Astrocyte (in vitro differentiated cells and primary cell): ENCODE measurements at regions not wholly inside any gene's neighbourhood (a gene's known extent, or its start where the extent isn't known, plus 50 kb on each side); places are given as distances from the start of the nearest gene placed in this dataset.

ENCODE experiments used
- DNase-seq: peaks from one replicate; pipeline ENCODE4 v3.0.0-alpha.2; 2010; ENCODE audit warnings: low read depth
- FAIRE-seq: peaks from 2 replicates; lab custom pipeline; 2011; peaks lifted over from hg19 to GRCh38; lab: Jason Lieb, UNC
- H2AFZ ChIP-seq: 2 replicates; pipeline ENCODE4 v1.6.0; 2012; ENCODE audit warnings: low read depth, low read length, inconsistent platforms
- H3K27ac ChIP-seq: 2 replicates; pipeline ENCODE4 v1.5.1; 2011; ENCODE audit warnings: low read depth, low read length, inconsistent platforms
- H3K27me3 ChIP-seq: 2 replicates; pipeline ENCODE4 v1.6.0; 2011; ENCODE audit warnings: low read length, inconsistent platforms; ENCODE audit not compliant: insufficient read depth
- H3K36me3 ChIP-seq: 2 replicates; pipeline ENCODE4 v1.5.1; 2011; ENCODE audit warnings: low read length, inconsistent platforms; ENCODE audit not compliant: insufficient read depth
- H3K4me1 ChIP-seq: 2 replicates; pipeline ENCODE4 v1.5.1; 2011; ENCODE audit warnings: low read length, inconsistent platforms; ENCODE audit not compliant: insufficient read depth
- H3K4me2 ChIP-seq: 2 replicates; pipeline ENCODE4 v1.6.0; 2012; ENCODE audit warnings: low read length, inconsistent platforms
- H3K4me3 ChIP-seq: 2 replicates; pipeline ENCODE4 v1.5.1; 2011; ENCODE audit warnings: low read depth, mild to moderate bottlenecking, low read length, inconsistent platforms; ENCODE audit not compliant: insufficient read depth
- H3K79me2 ChIP-seq: 2 replicates; pipeline ENCODE4 v1.6.0; 2012; ENCODE audit warnings: mild to moderate bottlenecking, low read length, inconsistent platforms; ENCODE audit not compliant: insufficient read depth
- H3K9ac ChIP-seq: 2 replicates; pipeline ENCODE4 v1.6.0; 2012; ENCODE audit warnings: mild to moderate bottlenecking, low read length, inconsistent platforms
- H3K9me3 ChIP-seq: 2 replicates; pipeline ENCODE4 v1.5.1; 2012; ENCODE audit warnings: low read depth, mild to moderate bottlenecking, low read length, inconsistent platforms; ENCODE audit not compliant: insufficient read depth
- H4K20me1 ChIP-seq: 2 replicates; pipeline ENCODE4 v1.6.0; 2012; ENCODE audit warnings: low read length, inconsistent platforms; ENCODE audit not compliant: insufficient read depth
- H3K27ac Mint-ChIP-seq: one replicate; pipeline ENCODE4 v1.8.0; 2021; ENCODE audit warnings: mild to moderate bottlenecking, mixed read lengths; ENCODE audit not compliant: unreplicated experiment
- H3K27me3 Mint-ChIP-seq: one replicate; pipeline ENCODE4 v1.8.0; 2021; ENCODE audit warnings: low read depth, mixed read lengths; ENCODE audit not compliant: unreplicated experiment
- H3K36me3 Mint-ChIP-seq: one replicate; pipeline ENCODE4 v1.8.0; 2021; ENCODE audit warnings: low read depth, mixed read lengths; ENCODE audit not compliant: unreplicated experiment
- H3K4me1 Mint-ChIP-seq: one replicate; pipeline ENCODE4 v1.8.0; 2021; ENCODE audit warnings: low read depth, mixed read lengths; ENCODE audit not compliant: unreplicated experiment
- H3K4me3 Mint-ChIP-seq: one replicate; pipeline ENCODE4 v1.8.0; 2021; ENCODE audit warnings: mild to moderate bottlenecking, moderate library complexity, mixed read lengths; ENCODE audit not compliant: unreplicated experiment
- H3K9me3 Mint-ChIP-seq: one replicate; pipeline ENCODE4 v1.8.0; 2021; ENCODE audit warnings: mild to moderate bottlenecking, mixed read lengths; ENCODE audit not compliant: unreplicated experiment
- EZH2 ChIP-seq: IDR thresholded peaks from 2 replicates; pipeline ENCODE4 v1.6.1; 2012; ENCODE audit warnings: mild to moderate bottlenecking, low read length, inconsistent platforms; ENCODE audit not compliant: insufficient read depth
- TF ChIP-seq, protein P1 (sequence below): IDR thresholded peaks from 2 replicates; pipeline ENCODE4 v1.5.1; 2011; ENCODE audit warnings: low read depth, mild to moderate bottlenecking, inconsistent platforms, low read length, moderate library complexity; ENCODE audit not compliant: insufficient read depth

DNA sequence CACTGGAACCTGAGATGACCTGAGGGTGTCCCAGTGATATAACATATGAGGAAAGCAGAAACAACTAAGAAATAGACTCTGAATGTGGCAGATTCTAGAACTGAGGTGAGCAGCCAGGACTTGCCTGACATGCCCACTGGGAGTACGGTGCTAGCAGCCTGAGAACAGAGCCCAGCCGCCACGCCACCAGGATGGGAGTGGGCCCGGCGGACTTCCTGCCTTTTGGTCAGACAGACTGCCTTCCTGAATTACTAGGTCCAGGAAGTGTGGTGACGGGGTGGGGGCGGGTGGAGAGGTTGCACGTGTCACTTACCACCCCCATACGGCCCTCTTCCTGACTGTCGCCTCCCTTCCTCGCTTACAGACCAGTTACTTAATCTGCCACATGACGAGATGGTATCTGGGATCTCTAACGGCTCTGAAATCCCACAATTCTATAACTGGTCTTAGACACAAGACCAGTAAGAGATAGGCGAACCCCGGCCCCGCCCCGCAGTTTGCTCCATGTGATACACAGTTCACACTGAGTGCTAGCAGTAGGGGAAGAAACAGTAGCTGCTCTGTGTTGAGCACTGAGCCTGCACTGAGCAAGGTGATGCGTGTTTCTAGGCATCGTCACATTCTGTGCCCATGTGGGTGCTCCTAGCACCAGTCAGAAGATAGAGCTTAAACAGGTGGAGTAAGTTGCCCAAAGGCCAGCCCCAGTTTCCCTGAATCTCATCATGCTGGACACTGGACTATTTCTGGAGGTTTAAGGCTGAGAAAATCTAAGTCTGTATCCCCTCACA lies 95.7 kb downstream of the CPN2 start:
- no peak overlapping the region for H3K27ac ChIP-seq
- H3K4me1 Mint-ChIP-seq = peaks cover 2% of the 10 kb centered on the region

DNA sequence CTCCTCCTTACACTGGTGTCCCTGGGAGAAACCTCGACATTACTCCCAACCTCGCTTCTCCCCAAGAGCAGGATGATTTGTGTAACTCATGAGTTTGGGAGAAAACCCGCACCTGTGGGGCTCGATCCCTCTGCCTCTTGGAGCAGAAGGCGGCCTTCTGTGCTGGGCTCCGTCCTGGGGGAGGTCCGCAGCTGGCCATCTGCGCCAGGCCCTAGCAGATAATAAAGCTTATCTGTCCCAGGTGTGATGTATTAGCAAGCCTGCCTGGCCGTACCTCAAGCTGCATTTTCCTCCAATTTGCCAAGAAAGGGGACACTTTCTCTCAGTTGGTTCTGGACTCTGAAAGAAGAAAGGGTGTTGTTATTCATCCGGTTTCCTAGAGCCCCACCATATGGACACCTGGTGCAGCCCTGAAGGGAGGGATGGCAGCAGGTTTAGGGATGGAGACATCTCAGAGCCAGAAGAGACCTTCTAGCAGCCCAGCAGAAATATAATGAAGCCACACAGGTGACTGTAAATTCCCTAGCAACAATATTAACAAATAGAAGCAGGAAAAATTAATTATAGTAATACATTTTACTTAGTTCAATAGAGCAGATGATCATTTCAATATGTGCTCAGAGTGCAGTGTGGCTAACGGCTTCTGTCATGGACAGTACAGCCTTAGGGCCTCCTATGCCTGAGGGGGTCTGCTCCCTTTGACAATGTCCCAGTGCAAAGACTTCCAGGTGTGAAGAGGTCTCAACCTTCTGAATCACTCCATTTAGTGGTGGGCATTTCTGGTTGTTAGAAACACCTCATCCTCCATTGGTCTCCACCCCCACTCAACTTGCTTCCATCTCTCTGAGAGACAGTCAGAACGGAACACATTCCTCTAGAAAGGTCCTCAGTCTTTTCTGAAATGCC lies 94.8 kb downstream of the CPN2 start:
- Histone ChIP-seq H3K4me2 (no peak overlapping the region), H3K9ac (no peak overlapping the region), H2AFZ (no peak overlapping the region), H3K79me2 (no peaks in the 10 kb centered on the region), H3K27me3 (peaks cover 16% of the 10 kb centered on the region), H3K36me3 (no peaks in the 10 kb centered on the region), H4K20me1 (no peaks in the 10 kb centered on the region), H3K4me1 (no peaks in the 10 kb centered on the region), H3K9me3 (peaks cover 4% of the 10 kb centered on the region), H3K4me3 (no peak overlapping the region), H3K27ac (no peak overlapping the region)
- FAIRE-seq (no peak), DNase-seq (no peak)
- Mint-ChIP-seq H3K27me3 (peaks cover 57% of the 10 kb centered on the region), H3K9me3 (peaks cover 7% of the 10 kb centered on the region), H3K36me3 (peaks cover 2% of the 10 kb centered on the region), H3K27ac (no peak overlapping the region), H3K4me1 (peaks cover 2% of the 10 kb centered on the region), H3K4me3 (no peak overlapping the region)
- TF ChIP-seq, protein P1, sequence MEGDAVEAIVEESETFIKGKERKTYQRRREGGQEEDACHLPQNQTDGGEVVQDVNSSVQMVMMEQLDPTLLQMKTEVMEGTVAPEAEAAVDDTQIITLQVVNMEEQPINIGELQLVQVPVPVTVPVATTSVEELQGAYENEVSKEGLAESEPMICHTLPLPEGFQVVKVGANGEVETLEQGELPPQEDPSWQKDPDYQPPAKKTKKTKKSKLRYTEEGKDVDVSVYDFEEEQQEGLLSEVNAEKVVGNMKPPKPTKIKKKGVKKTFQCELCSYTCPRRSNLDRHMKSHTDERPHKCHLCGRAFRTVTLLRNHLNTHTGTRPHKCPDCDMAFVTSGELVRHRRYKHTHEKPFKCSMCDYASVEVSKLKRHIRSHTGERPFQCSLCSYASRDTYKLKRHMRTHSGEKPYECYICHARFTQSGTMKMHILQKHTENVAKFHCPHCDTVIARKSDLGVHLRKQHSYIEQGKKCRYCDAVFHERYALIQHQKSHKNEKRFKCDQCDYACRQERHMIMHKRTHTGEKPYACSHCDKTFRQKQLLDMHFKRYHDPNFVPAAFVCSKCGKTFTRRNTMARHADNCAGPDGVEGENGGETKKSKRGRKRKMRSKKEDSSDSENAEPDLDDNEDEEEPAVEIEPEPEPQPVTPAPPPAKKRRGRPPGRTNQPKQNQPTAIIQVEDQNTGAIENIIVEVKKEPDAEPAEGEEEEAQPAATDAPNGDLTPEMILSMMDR = no peak
- no peak for TF ChIP-seq EZH2

More for the DNA sequence above, 95.7 kb downstream of the CPN2 start:
- DNase-seq (no peak), FAIRE-seq (no peak)
- H3K9me3 ChIP-seq = peaks cover 4% of the 10 kb centered on the region
- no peak overlapping the region for H3K4me3 Mint-ChIP-seq
- H3K4me1 ChIP-seq = peaks cover 5% of the 10 kb centered on the region
- peak overlapping the region; percentile 18 for H2AFZ ChIP-seq
- peaks cover 24% of the 10 kb centered on the region for H3K27me3 ChIP-seq
- H3K79me2 ChIP-seq = no peaks in the 10 kb centered on the region
- H3K4me2 ChIP-seq = no peak overlapping the region
- H3K27ac Mint-ChIP-seq = no peak overlapping the region
- H3K9ac ChIP-seq = no peak overlapping the region
- H3K36me3 ChIP-seq = no peaks in the 10 kb centered on the region
- TF ChIP-seq, protein P1 = no peak
- peaks cover 60% of the 10 kb centered on the region for H3K27me3 Mint-ChIP-seq
- no peaks in the 10 kb centered on the region for H4K20me1 ChIP-seq
- peaks cover 2% of the 10 kb centered on the region for H3K36me3 Mint-ChIP-seq
- H3K9me3 Mint-ChIP-seq = peaks cover 7% of the 10 kb centered on the region
- H3K4me3 ChIP-seq = no peak overlapping the region
